ENCODE measurements at regions not wholly inside any gene's neighbourhood (a gene's known extent, or its start where the extent isn't known, plus 50 kb on each side); places are given as distances from the start of the nearest gene placed in this dataset.

- TF ChIP-seq, protein P1, sequence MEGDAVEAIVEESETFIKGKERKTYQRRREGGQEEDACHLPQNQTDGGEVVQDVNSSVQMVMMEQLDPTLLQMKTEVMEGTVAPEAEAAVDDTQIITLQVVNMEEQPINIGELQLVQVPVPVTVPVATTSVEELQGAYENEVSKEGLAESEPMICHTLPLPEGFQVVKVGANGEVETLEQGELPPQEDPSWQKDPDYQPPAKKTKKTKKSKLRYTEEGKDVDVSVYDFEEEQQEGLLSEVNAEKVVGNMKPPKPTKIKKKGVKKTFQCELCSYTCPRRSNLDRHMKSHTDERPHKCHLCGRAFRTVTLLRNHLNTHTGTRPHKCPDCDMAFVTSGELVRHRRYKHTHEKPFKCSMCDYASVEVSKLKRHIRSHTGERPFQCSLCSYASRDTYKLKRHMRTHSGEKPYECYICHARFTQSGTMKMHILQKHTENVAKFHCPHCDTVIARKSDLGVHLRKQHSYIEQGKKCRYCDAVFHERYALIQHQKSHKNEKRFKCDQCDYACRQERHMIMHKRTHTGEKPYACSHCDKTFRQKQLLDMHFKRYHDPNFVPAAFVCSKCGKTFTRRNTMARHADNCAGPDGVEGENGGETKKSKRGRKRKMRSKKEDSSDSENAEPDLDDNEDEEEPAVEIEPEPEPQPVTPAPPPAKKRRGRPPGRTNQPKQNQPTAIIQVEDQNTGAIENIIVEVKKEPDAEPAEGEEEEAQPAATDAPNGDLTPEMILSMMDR (conservative IDR thresholded peaks at IDR 0.05; ENCODE audit: low read depth, low read length): no peak
- no peak for TF ChIP-seq EZH2 (IDR thresholded peaks at IDR 0.05; ENCODE audit: low read length, unreplicated experiment)
Measured at GRCh38 chr22:49271369-49271727, 556.3 kb downstream of the BRD1 start.

Measured in PC-3 (cell line).